KMS-11 (cell line): ENCODE measurements at regions not wholly inside any gene's neighbourhood (a gene's known extent, or its start where the extent isn't known, plus 50 kb on each side); places are given as distances from the start of the nearest gene placed in this dataset.

Experiments
- H2AFZ ChIP-seq: fragments of 200-600 bp; sonication (generic); 2 replicates; pipeline ENCODE4 v1.6.1; 2016; ENCODE audit warnings: antibody characterized with exemption, mixed run types, low read depth
- H3K27ac ChIP-seq: fragments of 200-600 bp; sonication (generic); 2 replicates; pipeline ENCODE4 v1.6.1; 2016; ENCODE audit warnings: mild to moderate bottlenecking, mixed run types
- H3K27me3 ChIP-seq: fragments of 200-600 bp; sonication (generic); 2 replicates; pipeline ENCODE4 v1.6.1; 2017; ENCODE audit warnings: mild to moderate bottlenecking, low read depth, mixed run types, moderate library complexity; ENCODE audit not compliant: insufficient read depth
- H3K36me3 ChIP-seq: fragments of 200-600 bp; sonication (generic); 2 replicates; pipeline ENCODE4 v1.6.1; 2017; ENCODE audit warnings: mild to moderate bottlenecking, mixed run types; ENCODE audit not compliant: insufficient read depth
- H3K4me1 ChIP-seq: fragments of 200-600 bp; sonication (generic); 2 replicates; pipeline ENCODE4 v1.6.1; 2016; ENCODE audit warnings: mild to moderate bottlenecking, low read depth, mixed run types; ENCODE audit not compliant: poor library complexity, severe bottlenecking
- H3K4me2 ChIP-seq: fragments of 200-600 bp; sonication (generic); 2 replicates; pipeline ENCODE4 v1.7.0; 2016; ENCODE audit warnings: mild to moderate bottlenecking, mixed run types
- H3K4me3 ChIP-seq: fragments of 200-600 bp; sonication (generic); IDR thresholded peaks from 2 replicates; pipeline ENCODE4 v1.6.1; 2017; ENCODE audit warnings: low read depth, low read length, mixed read lengths; ENCODE audit not compliant: insufficient read depth
- H3K79me2 ChIP-seq: fragments of 200-600 bp; sonication (generic); 2 replicates; pipeline ENCODE4 v1.6.1; 2016; ENCODE audit warnings: low read depth, mixed run types; ENCODE audit not compliant: insufficient read depth
- H3K9ac ChIP-seq: fragments of 200-600 bp; sonication (generic); 2 replicates; pipeline ENCODE4 v1.6.1; 2016; ENCODE audit warnings: mild to moderate bottlenecking, mixed run types
- H4K20me1 ChIP-seq: fragments of 200-600 bp; sonication (generic); 2 replicates; pipeline ENCODE4 v1.6.1; 2016; ENCODE audit warnings: mild to moderate bottlenecking, mixed run types; ENCODE audit not compliant: insufficient read depth
- TF ChIP-seq, protein P1 (sequence below): fragments of 200-600 bp; sonication (generic); conservative IDR thresholded peaks from 2 replicates; pipeline ENCODE4 v1.6.1; 2017; ENCODE audit warnings: low read depth, mild to moderate bottlenecking, antibody characterized with exemption, low read length, moderate library complexity, mixed read lengths

DNA sequence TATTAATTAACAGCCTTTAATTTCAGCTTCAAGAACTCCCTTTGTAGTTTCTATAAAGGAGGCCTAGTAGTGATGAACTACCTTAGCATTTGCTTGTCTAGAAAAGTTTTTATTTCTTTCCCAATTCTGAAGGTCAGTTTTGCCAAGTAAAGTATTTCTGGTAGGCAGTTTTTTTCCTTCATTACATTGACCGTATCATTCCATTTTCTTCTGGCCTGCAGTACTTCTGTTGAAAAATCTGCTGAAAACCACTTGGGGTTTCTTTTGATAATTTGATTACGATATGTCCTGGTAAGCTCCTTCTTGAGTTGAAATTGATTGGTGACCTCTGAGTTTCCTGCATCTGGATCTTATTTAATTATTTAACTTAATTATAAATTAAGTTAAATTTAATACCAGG is 691.8 kb downstream of the TSN start:
- TF ChIP-seq, protein P1, sequence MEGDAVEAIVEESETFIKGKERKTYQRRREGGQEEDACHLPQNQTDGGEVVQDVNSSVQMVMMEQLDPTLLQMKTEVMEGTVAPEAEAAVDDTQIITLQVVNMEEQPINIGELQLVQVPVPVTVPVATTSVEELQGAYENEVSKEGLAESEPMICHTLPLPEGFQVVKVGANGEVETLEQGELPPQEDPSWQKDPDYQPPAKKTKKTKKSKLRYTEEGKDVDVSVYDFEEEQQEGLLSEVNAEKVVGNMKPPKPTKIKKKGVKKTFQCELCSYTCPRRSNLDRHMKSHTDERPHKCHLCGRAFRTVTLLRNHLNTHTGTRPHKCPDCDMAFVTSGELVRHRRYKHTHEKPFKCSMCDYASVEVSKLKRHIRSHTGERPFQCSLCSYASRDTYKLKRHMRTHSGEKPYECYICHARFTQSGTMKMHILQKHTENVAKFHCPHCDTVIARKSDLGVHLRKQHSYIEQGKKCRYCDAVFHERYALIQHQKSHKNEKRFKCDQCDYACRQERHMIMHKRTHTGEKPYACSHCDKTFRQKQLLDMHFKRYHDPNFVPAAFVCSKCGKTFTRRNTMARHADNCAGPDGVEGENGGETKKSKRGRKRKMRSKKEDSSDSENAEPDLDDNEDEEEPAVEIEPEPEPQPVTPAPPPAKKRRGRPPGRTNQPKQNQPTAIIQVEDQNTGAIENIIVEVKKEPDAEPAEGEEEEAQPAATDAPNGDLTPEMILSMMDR, result no peak
- Histone ChIP-seq H3K79me2 (no peaks in the 10 kb centered on the region), H3K27me3 (no peaks in the 10 kb centered on the region), H3K36me3 (no peaks in the 10 kb centered on the region), H4K20me1 (no peaks in the 10 kb centered on the region), H2AFZ (no peak overlapping the region), H3K27ac (no peak overlapping the region), H3K9ac (no peak overlapping the region), H3K4me2 (no peak overlapping the region), H3K4me3 (no peak overlapping the region), H3K4me1 (no peaks in the 10 kb centered on the region)

DNA sequence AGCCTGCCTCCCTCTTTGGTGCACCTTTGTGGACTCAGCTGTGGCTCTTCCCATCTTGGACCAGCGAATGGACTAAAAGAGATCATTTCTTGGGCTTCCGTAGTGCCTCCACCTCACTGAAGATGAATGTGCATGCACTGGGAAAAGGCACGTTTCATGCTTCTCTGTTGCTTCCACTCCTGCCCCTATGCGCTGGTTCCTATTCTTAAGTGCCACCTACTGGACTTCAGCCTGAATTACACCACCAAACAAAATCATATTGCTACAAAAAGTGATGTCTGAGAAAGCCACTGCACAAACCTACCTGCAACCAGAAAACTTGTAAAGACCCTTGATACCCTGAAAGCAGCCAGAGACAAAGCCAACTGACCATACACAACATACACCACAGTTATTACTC is 695.6 kb downstream of the TSN start:
- Histone ChIP-seq H3K4me3 (no peak overlapping the region), H3K4me1 (no peaks in the 10 kb centered on the region), H3K36me3 (no peaks in the 10 kb centered on the region), H4K20me1 (no peaks in the 10 kb centered on the region), H2AFZ (no peak overlapping the region), H3K4me2 (no peak overlapping the region), H3K27me3 (no peaks in the 10 kb centered on the region), H3K9ac (no peak overlapping the region), H3K79me2 (no peaks in the 10 kb centered on the region), H3K27ac (no peak overlapping the region)
- TF ChIP-seq, protein P1, result peak; percentile 60

DNA sequence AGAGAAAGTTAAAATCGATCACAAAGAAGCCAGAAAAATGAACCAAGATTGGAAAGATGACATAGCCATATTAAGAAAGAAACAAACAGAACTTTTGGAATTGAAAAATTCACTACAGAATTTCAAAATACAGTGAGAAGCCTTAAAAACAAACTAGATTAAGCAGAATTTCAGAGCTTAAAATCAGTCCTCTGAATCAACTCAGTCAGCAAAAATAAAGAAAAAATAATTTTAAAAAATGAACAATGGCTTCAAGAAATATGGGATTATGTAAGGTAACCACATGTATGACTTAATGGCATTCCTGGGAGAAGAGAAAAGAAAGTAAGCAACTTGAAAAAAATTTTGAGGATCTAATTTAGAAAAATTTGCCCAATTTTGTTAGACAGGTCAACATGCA is 696.2 kb downstream of the TSN start:
- TF ChIP-seq, protein P1, result no peak
- Histone ChIP-seq H3K27ac (no peak overlapping the region), H3K27me3 (no peaks in the 10 kb centered on the region), H2AFZ (no peak overlapping the region), H3K36me3 (no peaks in the 10 kb centered on the region), H3K4me1 (no peaks in the 10 kb centered on the region), H4K20me1 (no peaks in the 10 kb centered on the region), H3K4me2 (no peak overlapping the region), H3K4me3 (no peak overlapping the region), H3K79me2 (no peaks in the 10 kb centered on the region), H3K9ac (no peak overlapping the region)

DNA sequence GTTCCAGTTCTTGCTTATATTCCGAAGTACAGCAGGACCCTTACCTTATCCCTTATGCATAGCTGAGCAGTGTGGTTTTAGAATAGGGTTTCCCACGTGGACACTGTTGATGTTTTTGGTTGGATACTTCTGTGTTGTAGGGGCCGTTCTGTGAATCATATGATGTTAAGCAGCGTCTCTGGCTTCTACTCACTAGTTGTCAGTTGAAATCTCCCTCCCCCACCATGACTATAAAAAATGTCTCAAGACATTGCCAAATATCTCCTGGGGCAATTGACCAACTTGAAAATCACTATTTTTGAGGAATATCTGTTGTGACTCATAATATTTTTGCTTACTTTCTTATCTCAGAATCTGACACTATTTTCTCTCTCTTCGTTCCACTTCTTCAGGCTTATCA is 713.7 kb downstream of the TSN start:
- no peaks in the 10 kb centered on the region for H4K20me1 ChIP-seq
- H3K79me2 ChIP-seq, result no peaks in the 10 kb centered on the region
- TF ChIP-seq, protein P1, result no peak
- no peaks in the 10 kb centered on the region for H3K27me3 ChIP-seq
- H3K9ac ChIP-seq, result no peak overlapping the region
- no peaks in the 10 kb centered on the region for H3K36me3 ChIP-seq
- H3K27ac ChIP-seq, result no peak overlapping the region
- H3K4me3 ChIP-seq, result no peak overlapping the region
- no peak overlapping the region for H2AFZ ChIP-seq
- no peak overlapping the region for H3K4me2 ChIP-seq
- no peaks in the 10 kb centered on the region for H3K4me1 ChIP-seq

DNA sequence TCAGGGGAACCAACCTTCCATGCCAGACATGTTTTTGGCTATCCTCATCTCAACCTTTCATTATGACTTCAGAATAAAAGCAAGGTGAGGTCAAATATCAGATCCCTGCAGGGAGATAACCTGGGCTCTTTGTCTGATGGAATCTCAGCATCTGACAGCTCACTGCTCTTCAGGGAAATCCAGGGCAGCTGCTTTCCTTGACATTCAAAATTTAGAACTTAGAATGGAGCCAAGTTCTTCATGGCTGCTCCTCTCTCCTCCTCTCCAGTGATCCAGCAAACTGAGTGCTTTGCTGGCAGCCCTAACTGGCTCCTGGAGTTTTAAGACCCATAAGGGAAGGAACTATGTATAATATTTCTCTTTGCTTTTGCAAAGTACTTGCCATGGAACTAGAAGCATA is 716.3 kb downstream of the TSN start:
- Histone ChIP-seq H3K9ac (no peak overlapping the region), H3K4me2 (no peak overlapping the region), H3K4me1 (no peaks in the 10 kb centered on the region), H3K79me2 (no peaks in the 10 kb centered on the region), H2AFZ (no peak overlapping the region), H3K27ac (no peak overlapping the region), H3K36me3 (no peaks in the 10 kb centered on the region), H4K20me1 (no peaks in the 10 kb centered on the region), H3K27me3 (no peaks in the 10 kb centered on the region), H3K4me3 (no peak overlapping the region)
- TF ChIP-seq, protein P1, result no peak
